A172 (cell line): ENCODE measurements at regions not wholly inside any gene's neighbourhood (a gene's known extent, or its start where the extent isn't known, plus 50 kb on each side); places are given as distances from the start of the nearest gene placed in this dataset.
"Not testable (repeated sequence)": the region's sequence is repeated elsewhere in the genome, so short reads cannot be mapped to it uniquely, and the experiment has no call there.

Experiments used
- DNase-seq: peaks from one replicate; pipeline ENCODE4 v3.0.0-alpha.2; 2015; ENCODE audit warnings: low spot score

DNA sequence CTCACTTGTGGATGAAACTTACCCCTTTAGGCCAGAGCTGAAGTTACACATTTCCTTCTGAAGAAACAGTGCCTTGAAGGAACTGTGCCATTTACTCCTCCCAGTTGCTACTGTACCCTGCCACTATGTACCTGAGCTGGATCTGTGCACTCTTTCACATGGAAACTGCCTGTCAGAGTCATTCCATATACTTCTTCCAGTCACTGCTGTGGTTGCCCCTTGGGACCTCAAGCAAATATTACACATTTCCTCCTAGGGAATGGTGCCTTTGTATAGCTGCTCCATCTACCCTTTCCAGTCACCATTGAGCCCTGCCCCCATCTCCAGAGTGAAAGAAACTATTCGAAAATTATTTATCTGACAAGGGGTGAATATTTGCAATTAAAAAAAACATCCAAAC, 1328.3 kb downstream of the TECRL start:
- no peak for DNase-seq

- no peak for DNase-seq
Measured at GRCh38 chr4:63063760-63064159, 1345.5 kb downstream of the TECRL start.

- DNase-seq: not testable (repeated sequence)
Measured at GRCh38 chr4:63062891-63063290, 1346.4 kb downstream of the TECRL start.

- no peak for DNase-seq
Measured at GRCh38 chr4:63049726-63050125, 1359.5 kb downstream of the TECRL start.

DNA sequence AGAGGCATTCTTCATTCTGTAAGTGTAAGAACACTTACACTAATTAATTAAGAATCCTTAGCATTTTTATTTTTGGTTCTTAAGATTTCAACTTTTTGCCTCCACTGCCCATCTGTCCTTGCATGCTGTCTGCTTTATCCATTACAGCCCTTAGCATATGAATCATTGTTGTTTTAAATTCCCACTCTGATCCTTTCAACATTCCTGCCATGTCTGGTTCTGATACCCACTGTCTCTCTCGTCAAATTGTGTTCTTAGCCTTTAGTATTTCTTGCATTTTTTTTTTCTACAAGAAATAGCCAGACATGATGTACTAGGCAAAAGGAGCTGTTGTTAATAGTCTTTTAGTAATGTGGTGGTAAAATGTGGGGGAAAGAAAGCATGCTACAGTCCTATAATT, 1360.0 kb downstream of the TECRL start:
- DNase-seq: no peak

GRCh38 chr4:63036159-63036866, 1372.9 kb downstream of the TECRL start:
- no peak for DNase-seq

DNA sequence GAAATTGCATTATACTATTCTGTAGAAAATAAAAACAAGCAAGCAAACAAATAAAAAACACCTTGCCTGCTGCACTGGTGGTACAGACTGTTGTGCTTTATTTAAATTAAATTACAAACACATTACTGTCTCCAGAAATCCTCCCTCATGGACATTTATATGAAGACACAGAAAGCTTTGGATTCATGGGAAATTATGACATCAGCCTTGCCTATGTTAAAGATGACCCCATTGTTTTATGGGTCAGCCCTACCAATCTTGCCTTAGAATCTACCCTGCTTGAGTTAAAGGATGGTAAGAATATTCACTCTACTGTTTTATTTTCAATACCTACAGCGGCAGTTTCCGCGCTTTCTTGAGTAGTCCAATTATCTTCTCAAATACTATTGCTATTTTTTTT, 1379.9 kb downstream of the TECRL start:
- DNase-seq: no peak

GRCh38 chr4:63020661-63021060, 1388.6 kb downstream of the TECRL start:
- DNase-seq: no peak

- no peak for DNase-seq
Measured at GRCh38 chr4:63017300-63017699, 1392.0 kb downstream of the TECRL start.

DNA sequence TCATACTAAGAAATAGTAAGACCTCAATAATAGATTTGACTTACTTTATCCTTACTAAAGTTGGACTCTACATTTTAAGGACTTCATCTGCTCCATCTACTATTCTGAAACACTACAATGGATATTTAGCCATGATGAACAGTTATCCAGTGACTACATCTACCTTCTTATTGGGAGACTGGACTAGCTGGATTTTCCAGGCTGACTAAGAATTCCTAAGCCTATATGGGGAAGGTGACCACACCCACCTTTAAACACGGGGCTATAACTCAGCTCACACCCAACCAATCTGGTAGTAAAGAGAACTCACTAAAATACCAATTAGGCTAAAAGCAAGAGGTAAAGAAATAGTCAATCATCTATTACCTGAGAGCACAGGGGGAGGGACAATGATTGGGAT, 1438.4 kb downstream of the TECRL start:
- no peak for DNase-seq

DNA sequence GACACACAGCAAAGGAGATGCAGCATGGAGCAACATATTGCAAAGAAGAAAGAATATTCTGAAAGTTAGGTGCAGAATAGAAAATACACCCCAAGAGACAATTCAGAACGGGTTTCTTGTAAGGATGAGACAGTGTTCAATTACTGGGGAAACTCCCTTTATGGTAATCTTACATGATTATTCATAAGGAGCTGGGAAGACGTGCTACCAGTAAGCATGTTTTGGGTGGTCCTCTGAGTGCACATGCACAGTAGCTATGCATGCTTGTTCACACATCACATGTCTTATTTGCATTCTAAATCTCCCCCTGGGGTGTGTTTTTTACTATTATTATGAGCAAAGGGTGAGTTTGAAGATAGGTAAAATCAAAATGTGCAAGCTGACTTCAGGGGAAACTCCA, 1448.8 kb downstream of the TECRL start:
- no peak for DNase-seq

- no peak for DNase-seq
Measured at GRCh38 chr4:62953752-62954151, 1455.5 kb downstream of the TECRL start.

DNA sequence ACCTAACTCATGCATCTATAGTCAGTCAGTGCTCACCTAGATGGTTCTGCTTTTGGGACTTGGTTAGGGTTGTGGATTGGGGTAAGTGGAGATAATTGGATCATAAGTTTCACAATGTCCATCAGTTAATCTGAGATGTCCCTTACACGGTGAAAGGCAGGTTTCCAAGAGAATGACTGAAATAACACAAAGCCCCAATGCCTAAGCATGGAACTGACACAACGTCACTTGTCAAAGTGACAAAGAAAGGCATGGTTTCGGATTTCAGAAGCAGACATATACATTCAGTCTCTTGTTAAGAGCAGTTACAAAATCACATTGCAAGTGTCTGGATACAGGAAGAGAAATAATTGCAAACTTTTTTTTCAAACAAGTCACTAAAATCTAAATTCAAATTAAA, 1456.9 kb downstream of the TECRL start:
- DNase-seq: no peak

- DNase-seq: no peak
Measured at GRCh38 chr4:62948108-62948507, 1461.1 kb downstream of the TECRL start.

- peak; percentile 0 for DNase-seq
Measured at GRCh38 chr4:62940229-62940628, 1469.0 kb downstream of the TECRL start.

GRCh38 chr4:62930884-62931283, 1478.4 kb downstream of the TECRL start:
- DNase-seq: no peak

- DNase-seq: no peak
Measured at GRCh38 chr4:62928483-62928882, 1480.8 kb downstream of the TECRL start.

DNA sequence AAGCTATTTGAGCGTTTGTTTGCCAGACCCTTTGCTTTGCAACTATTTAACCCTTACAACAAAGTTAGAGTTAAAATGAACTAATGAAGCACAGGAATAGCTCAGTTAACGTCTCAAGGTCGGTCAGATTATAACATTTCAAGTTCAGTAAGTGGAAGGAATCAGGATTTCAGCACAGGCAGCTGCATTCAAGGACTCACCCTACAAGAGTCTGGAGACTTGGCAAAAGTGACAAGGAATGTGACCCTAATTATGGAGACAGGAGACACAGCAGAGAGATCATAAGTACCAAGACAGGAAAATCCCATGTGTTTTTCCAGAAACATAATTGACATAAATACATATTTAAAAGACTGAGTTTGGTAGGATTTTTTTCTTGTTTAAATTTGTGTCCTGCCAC, 1481.7 kb downstream of the TECRL start:
- no peak for DNase-seq

GRCh38 chr4:62923783-62924182, 1485.5 kb downstream of the TECRL start:
- DNase-seq: no peak

GRCh38 chr4:62917649-62918048, 1491.6 kb downstream of the TECRL start:
- DNase-seq: no peak

DNA sequence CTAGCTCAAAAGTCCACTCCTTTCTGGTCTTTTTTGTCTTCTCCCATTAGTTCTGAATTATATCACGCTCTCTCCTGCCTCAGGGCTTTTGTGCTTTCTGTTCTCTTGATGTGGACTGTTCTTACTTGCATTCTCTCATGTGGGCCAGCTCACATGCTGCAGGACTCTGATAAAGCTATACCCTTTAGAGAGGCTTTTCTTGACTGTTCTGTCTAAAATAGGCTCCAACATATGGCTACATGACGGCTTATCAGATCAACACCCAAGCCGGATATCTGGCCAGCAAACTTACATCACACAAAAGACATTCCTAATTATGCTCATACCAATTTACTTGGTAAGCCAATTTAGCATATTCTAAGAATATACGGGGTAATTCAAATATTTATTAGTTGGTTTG, 1494.5 kb downstream of the TECRL start:
- DNase-seq: no peak

- DNase-seq: no peak
Measured at GRCh38 chr4:62913065-62913464, 1496.2 kb downstream of the TECRL start.

GRCh38 chr4:62912531-62912930, 1496.7 kb downstream of the TECRL start:
- no peak for DNase-seq

- no peak for DNase-seq
Measured at GRCh38 chr4:62909238-62909637, 1500.0 kb downstream of the TECRL start.
